Gastroesophageal sphincter (tissue), 3 donors: ENCODE measurements at regions not wholly inside any gene's neighbourhood (a gene's known extent, or its start where the extent isn't known, plus 50 kb on each side); places are given as distances from the start of the nearest gene placed in this dataset.

Experiments
- CTCF ChIP-seq, 4 experiments: fragments of 200-600 bp in 2 of 4; fragments of 450-650 bp in 2 of 4; sonication (generic) in 1 of 4; IDR thresholded peaks; one replicate each; pipeline ENCODE4 v1.5.1; 2017 to 2019; ENCODE audit warnings: antibody characterized with exemption in 4 of 4, mild to moderate bottlenecking in 2 of 4, moderate library complexity in 2 of 4
- EP300 ChIP-seq: sonication (generic); formaldehyde crosslinking; IDR thresholded peaks from one replicate; pipeline ENCODE4 v1.6.1; 2017; ENCODE audit warnings: antibody characterized with exemption, mild to moderate bottlenecking
- POLR2A ChIP-seq, 2 donors: fragments of 450-650 bp; IDR thresholded peaks; one replicate each; pipeline ENCODE4 v1.6.1; 2017; ENCODE audit warnings: antibody characterized with exemption in 2 of 2, mild to moderate bottlenecking in 2 of 2, moderate library complexity in 1 of 2
- POLR2AphosphoS5 ChIP-seq: sonication (generic); formaldehyde crosslinking; IDR thresholded peaks from one replicate; pipeline ENCODE4 v1.6.1; 2017; ENCODE audit warnings: antibody characterized with exemption

DNA sequence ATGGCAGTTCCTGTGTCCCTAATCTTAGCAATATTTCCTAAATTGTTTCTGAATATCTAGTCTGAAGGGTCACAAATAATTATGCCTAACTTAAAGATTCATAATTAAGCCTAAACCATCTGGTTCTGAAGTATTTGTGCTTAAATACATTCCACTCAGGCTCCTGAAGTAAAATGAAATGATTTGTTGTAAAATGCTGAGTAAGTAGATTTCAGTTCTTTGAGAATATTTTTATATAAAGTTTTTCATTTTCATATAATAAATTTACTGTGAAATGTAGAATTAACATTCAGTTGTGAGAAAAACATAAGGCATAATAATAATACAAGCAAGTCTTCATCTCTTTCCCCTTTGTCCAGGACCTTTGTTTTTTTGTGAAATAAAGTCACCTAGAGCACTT is 330.6 kb upstream of the IMPG1 start:
- no peak for TF ChIP-seq CTCF (IDR thresholded peaks at IDR 0.05)
- TF ChIP-seq POLR2AphosphoS5, result no peak
- TF ChIP-seq EP300, result no peak
- TF ChIP-seq POLR2A (IDR thresholded peaks at IDR 0.05), result no peak
